ENCODE measurements at regions not wholly inside any gene's neighbourhood (a gene's known extent, or its start where the extent isn't known, plus 50 kb on each side); places are given as distances from the start of the nearest gene placed in this dataset.

GRCh38 chr10:36313142-36313541, 671.0 kb upstream of the FZD8 start:
- no peak for DNase-seq (ENCODE audit: low spot score in 2 of 2)
- TF ChIP-seq POLR2AphosphoS5 (IDR thresholded peaks at IDR 0.05) (no peak), POLR2A (IDR thresholded peaks at IDR 0.05) (no peak), EP300 (IDR thresholded peaks at IDR 0.05) (no peak)
- TF ChIP-seq, protein P1, sequence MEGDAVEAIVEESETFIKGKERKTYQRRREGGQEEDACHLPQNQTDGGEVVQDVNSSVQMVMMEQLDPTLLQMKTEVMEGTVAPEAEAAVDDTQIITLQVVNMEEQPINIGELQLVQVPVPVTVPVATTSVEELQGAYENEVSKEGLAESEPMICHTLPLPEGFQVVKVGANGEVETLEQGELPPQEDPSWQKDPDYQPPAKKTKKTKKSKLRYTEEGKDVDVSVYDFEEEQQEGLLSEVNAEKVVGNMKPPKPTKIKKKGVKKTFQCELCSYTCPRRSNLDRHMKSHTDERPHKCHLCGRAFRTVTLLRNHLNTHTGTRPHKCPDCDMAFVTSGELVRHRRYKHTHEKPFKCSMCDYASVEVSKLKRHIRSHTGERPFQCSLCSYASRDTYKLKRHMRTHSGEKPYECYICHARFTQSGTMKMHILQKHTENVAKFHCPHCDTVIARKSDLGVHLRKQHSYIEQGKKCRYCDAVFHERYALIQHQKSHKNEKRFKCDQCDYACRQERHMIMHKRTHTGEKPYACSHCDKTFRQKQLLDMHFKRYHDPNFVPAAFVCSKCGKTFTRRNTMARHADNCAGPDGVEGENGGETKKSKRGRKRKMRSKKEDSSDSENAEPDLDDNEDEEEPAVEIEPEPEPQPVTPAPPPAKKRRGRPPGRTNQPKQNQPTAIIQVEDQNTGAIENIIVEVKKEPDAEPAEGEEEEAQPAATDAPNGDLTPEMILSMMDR (IDR thresholded peaks at IDR 0.05) = no peak
- no peaks in the 10 kb centered on the region for H3K27me3 ChIP-seq
- no peak overlapping the region for H3K27ac ChIP-seq
- no peaks in the 10 kb centered on the region for H3K4me1 ChIP-seq
- H3K36me3 ChIP-seq = no peaks in the 10 kb centered on the region
- H3K9me3 ChIP-seq = no peaks in the 10 kb centered on the region
- WGBS = 79% methylated on average over 7 of the region's 7 CpGs
- H3K4me3 ChIP-seq = no peak overlapping the region

- Histone ChIP-seq H3K36me3 (no peaks in the 10 kb centered on the region), H3K9me3 (no peaks in the 10 kb centered on the region), H3K27me3 (no peaks in the 10 kb centered on the region), H3K27ac (no peak overlapping the region), H3K4me1 (no peaks in the 10 kb centered on the region), H3K4me3 (no peak overlapping the region)
- DNase-seq (ENCODE audit: low spot score in 2 of 2) = no peak
- TF ChIP-seq POLR2AphosphoS5 (IDR thresholded peaks at IDR 0.05) = no peak
- TF ChIP-seq, protein P1 (IDR thresholded peaks at IDR 0.05) = no peak
- TF ChIP-seq POLR2A (IDR thresholded peaks at IDR 0.05) = no peak
- no peak for TF ChIP-seq EP300 (IDR thresholded peaks at IDR 0.05)
These were observed 661.8 kb upstream of the FZD8 start for GRCh38 chr10:36303896-36304295.

- TF ChIP-seq POLR2A (IDR thresholded peaks at IDR 0.05) = no peak
- no peak for TF ChIP-seq POLR2AphosphoS5 (IDR thresholded peaks at IDR 0.05)
- TF ChIP-seq, protein P1 (IDR thresholded peaks at IDR 0.05) = no peak
- no peak for TF ChIP-seq EP300 (IDR thresholded peaks at IDR 0.05)
- no peak for DNase-seq (ENCODE audit: low spot score in 2 of 2)
- WGBS = 91% methylated on average over 2 of the region's 2 CpGs
- Histone ChIP-seq H3K36me3 (no peaks in the 10 kb centered on the region), H3K27me3 (no peaks in the 10 kb centered on the region), H3K4me1 (no peaks in the 10 kb centered on the region), H3K4me3 (no peak overlapping the region), H3K9me3 (no peaks in the 10 kb centered on the region), H3K27ac (no peak overlapping the region)
These were observed 660.0 kb upstream of the FZD8 start for GRCh38 chr10:36302086-36302485.

DNA sequence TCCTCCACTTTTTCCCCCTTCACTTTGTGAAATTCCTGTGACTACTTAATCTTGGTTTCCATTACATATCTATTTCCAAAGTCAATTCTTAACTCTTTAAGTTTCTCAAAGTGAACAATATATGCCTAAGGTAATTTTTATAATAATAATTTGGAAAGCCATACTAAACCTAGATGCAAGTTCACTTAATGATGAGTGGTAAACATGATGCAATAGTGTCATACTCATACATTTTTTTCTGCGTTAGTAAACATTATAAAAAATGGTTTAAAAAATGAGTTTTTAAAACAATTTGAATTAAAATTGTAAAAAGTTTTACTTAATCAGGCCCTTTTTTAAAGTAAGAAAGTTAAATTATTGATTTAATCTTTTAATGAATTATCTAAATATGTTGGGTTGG, 659.4 kb upstream of the FZD8 start:
- Histone ChIP-seq H3K9me3 (no peaks in the 10 kb centered on the region), H3K4me3 (no peak overlapping the region), H3K27me3 (no peaks in the 10 kb centered on the region), H3K4me1 (no peaks in the 10 kb centered on the region), H3K36me3 (no peaks in the 10 kb centered on the region), H3K27ac (no peak overlapping the region)
- DNase-seq (ENCODE audit: low spot score in 2 of 2) = no peak
- no peak for TF ChIP-seq EP300 (IDR thresholded peaks at IDR 0.05)
- TF ChIP-seq POLR2A (IDR thresholded peaks at IDR 0.05) = no peak
- TF ChIP-seq POLR2AphosphoS5 (IDR thresholded peaks at IDR 0.05) = no peak
- WGBS = 95% methylated on average over 1 of the region's 1 CpG

DNA sequence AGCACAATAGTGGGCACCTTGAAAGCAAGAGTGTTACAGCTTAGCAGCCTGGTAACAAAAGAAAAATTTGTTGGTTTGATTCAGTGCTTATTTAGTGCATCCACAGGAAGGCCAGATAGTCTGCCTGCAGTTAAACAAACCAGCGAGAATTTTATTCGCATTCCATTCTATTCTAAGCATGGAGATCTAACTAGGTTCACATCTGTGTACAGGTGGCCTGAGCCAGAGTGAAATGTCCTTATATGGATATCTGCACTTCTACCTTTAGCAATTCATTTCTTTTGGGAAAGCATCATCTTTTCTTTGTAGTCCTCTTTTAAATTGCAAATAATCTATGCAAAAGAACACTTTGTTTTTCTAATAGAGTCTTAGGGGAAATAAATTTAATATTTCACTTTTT, 659.0 kb upstream of the FZD8 start:
- no peak for TF ChIP-seq POLR2A (IDR thresholded peaks at IDR 0.05)
- TF ChIP-seq, protein P1 (IDR thresholded peaks at IDR 0.05) = no peak
- TF ChIP-seq POLR2AphosphoS5 (IDR thresholded peaks at IDR 0.05) = no peak
- TF ChIP-seq EP300 (IDR thresholded peaks at IDR 0.05) = no peak
- H3K9me3 ChIP-seq = no peaks in the 10 kb centered on the region
- H3K4me1 ChIP-seq = no peaks in the 10 kb centered on the region
- H3K36me3 ChIP-seq = no peaks in the 10 kb centered on the region
- no peak overlapping the region for H3K4me3 ChIP-seq
- H3K27me3 ChIP-seq = no peaks in the 10 kb centered on the region
- no peak overlapping the region for H3K27ac ChIP-seq
- DNase-seq (ENCODE audit: low spot score in 2 of 2) = no peak
- WGBS = 72% methylated on average over 2 of the region's 2 CpGs

GRCh38 chr10:36283827-36284226, 641.7 kb upstream of the FZD8 start:
- TF ChIP-seq EP300 (IDR thresholded peaks at IDR 0.05) (no peak), POLR2AphosphoS5 (IDR thresholded peaks at IDR 0.05) (no peak), POLR2A (IDR thresholded peaks at IDR 0.05) (no peak)
- TF ChIP-seq, protein P1 (IDR thresholded peaks at IDR 0.05) = no peak
- WGBS = 94% methylated on average over 14 of the region's 14 CpGs

More at GRCh38 chr10:36283827-36284226, 641.7 kb upstream of the FZD8 start:
- no peak for DNase-seq (ENCODE audit: low spot score in 2 of 2)
- Histone ChIP-seq H3K27me3 (no peaks in the 10 kb centered on the region), H3K27ac (no peak overlapping the region), H3K4me3 (no peak overlapping the region), H3K9me3 (peaks cover 6% of the 10 kb centered on the region), H3K4me1 (no peaks in the 10 kb centered on the region), H3K36me3 (no peaks in the 10 kb centered on the region)
